Esophagus muscularis mucosa (tissue), 4 donors: ENCODE measurements at regions not wholly inside any gene's neighbourhood (a gene's known extent, or its start where the extent isn't known, plus 50 kb on each side); places are given as distances from the start of the nearest gene placed in this dataset.

Source experiments
- EP300 ChIP-seq: sonication (generic); formaldehyde crosslinking; IDR thresholded peaks from one replicate; pipeline ENCODE4 v1.6.1; 2017; ENCODE audit warnings: antibody characterized with exemption
- POLR2A ChIP-seq: fragments of 450-650 bp; IDR thresholded peaks from one replicate; pipeline ENCODE4 v1.6.1; 2017; ENCODE audit warnings: antibody characterized with exemption, moderate library complexity, mild to moderate bottlenecking, low read depth
- POLR2AphosphoS5 ChIP-seq, 2 donors: sonication (generic); formaldehyde crosslinking; IDR thresholded peaks; one replicate each; pipeline ENCODE4 v1.6.1; 2017; ENCODE audit warnings: antibody characterized with exemption in 2 of 2
- TF ChIP-seq, protein P1 (sequence below), 3 experiments: fragments of 200-600 bp in 2 of 3; fragments of 450-650 bp in 1 of 3; sonication (generic) in 2 of 3; IDR thresholded peaks; one replicate each; pipeline ENCODE4 v1.5.1; 2017 to 2019; ENCODE audit warnings: antibody characterized with exemption in 3 of 3, mild to moderate bottlenecking in 2 of 3, moderate library complexity in 1 of 3

DNA sequence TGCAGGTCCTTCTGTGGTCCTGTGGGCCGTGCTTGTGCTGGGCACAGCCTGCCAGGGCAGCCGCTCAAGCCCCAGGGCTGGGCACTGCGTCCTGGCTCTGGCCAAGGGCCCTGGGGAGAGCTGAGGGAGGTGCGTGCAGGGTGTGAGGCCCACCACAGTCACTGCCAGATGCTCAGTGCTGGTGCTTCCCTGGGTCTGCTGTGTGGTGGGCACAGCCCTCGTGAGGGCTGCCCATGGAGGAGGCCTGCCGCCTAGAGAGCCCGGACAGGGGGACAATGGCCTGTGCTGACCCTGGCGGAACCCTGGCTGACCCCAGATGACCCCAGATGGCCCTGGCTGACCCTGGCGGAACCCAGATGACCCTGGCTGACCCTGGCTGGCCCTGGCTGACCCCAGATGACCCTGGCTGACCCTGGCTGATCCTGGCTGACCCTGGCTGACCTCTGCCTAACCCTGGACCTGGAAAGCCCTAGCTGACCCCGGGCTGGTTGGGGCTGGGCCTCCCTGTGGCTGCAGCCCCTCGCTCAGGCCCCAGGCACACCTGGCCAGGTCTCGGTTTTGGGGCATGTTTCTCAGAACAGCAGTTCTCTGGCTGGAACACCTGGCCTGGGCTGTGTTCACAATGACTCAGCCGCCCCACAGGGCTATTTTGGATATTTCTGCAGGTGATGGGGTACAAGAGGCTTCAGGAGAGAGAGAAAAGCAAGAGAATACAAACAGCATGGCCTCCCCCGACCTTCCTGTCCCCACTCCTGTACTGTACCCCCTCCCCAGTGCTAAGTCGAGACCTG, 55.4 kb downstream of the TMEM121 start:
- TF ChIP-seq POLR2AphosphoS5 (IDR thresholded peaks at IDR 0.05) (no peak), POLR2A (no peak), EP300 (no peak)
- TF ChIP-seq, protein P1, sequence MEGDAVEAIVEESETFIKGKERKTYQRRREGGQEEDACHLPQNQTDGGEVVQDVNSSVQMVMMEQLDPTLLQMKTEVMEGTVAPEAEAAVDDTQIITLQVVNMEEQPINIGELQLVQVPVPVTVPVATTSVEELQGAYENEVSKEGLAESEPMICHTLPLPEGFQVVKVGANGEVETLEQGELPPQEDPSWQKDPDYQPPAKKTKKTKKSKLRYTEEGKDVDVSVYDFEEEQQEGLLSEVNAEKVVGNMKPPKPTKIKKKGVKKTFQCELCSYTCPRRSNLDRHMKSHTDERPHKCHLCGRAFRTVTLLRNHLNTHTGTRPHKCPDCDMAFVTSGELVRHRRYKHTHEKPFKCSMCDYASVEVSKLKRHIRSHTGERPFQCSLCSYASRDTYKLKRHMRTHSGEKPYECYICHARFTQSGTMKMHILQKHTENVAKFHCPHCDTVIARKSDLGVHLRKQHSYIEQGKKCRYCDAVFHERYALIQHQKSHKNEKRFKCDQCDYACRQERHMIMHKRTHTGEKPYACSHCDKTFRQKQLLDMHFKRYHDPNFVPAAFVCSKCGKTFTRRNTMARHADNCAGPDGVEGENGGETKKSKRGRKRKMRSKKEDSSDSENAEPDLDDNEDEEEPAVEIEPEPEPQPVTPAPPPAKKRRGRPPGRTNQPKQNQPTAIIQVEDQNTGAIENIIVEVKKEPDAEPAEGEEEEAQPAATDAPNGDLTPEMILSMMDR (IDR thresholded peaks at IDR 0.05) = no peak
